Germinal center (tissue), 1 donor: ENCODE measurements at regions not wholly inside any gene's neighbourhood (a gene's known extent, or its start where the extent isn't known, plus 50 kb on each side); places are given as distances from the start of the nearest gene placed in this dataset.
"Not testable (repeated sequence)": the region's sequence is repeated elsewhere in the genome, so short reads cannot be mapped to it uniquely, and the experiment has no call there.

ENCODE experiments used
- DNase-seq: peaks from one replicate; pipeline ENCODE4 v3.0.0; 2012; ENCODE audit warnings: mixed read lengths, low spot score

DNA sequence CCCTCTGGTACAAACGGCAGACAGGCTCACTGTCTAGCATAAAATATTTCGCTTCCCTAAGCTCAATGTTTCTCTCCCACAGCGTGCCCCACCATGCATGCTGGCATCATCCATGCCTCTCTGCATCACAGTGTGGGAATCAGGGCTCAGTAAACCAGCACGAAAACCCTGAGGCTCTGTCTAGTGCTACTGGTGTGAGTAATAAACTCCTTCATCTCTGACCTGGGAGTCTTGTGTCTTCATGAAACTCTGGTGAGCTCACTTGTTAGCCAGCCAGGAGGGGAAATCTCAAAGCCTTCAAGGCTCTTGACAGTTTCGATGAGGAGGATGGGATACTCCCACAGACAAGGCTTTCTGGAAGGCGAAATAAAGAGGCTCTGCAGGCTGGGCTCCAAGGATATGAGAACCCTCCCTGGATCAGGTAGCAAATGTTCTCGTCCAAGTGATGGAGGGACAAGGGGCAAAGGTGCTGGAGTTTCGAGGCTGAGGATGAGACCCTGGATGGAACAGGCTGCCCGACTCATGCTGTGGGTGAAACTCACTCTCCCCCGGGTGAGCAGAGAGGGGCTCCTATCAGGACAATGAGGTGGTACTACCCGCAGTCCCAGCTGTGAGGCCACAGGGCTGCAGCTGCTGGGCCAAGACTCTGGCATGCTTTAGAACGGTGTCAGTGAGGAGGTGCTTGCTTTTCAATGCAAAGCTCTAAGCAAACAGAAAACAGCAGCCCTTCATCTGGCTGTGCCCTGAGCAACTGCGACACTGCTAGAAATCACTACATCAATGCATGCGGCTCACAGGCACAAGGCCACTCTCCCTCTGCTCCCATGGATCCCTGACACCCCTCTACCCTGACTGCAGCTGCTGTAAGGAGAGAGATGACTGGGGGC, 69.3 kb downstream of the SHANK2 start:
- no peak for DNase-seq

DNA sequence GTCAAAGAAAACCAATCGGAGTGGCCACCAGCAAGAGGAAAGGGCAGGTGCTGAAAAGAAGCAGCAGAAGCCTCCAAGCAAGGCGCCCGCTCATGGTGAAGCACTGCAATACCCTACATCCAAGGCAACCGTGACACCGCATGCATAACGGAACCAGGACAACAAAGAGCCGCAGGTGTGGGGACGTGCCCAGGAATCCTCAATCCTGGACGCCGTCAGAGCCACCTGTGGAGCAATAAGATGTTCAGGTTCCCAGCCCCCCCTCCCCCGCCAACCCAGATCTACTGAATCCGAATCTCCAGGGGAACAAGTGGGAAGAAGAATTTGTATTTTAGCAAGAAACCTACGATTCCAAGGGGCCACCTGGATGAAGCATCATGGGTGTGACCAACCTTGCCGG, 70.8 kb downstream of the SHANK2 start:
- no peak for DNase-seq

DNA sequence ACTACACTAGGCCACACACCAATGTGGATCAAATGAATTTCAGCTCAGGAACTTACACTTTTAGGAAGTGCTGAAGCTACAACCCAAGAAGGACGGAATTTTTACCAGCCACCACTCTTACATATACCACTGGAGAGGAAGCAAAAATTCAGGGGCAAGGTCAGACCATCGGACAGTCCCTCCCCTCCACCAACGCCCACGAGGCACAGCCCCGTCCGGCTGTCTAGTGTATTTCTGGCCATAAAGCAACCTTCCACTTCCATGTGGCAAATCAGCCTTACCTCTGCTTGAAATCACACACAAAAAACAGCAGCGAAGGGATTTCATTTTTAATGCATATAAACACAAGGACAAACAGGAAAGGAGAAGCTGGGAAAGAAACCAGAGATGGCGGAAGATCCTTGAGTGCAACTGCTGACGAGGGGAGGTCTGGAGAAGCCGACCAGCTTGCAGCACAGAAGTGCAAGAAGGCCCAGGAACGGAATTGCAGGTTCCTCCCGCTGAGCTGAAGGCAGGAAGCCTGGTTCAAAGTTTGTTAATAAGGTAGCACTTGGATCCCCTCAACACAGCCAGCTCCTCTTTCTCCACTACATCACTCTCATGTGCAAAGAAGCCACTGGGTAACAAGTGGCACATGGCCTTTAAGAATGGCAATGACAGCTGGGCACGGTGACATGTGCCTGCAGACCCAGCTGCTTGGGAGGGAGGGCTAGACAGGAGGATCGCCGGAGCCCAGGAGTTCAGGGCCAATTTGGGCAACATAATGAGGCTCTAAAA, 71.5 kb downstream of the SHANK2 start:
- no peak for DNase-seq

DNA sequence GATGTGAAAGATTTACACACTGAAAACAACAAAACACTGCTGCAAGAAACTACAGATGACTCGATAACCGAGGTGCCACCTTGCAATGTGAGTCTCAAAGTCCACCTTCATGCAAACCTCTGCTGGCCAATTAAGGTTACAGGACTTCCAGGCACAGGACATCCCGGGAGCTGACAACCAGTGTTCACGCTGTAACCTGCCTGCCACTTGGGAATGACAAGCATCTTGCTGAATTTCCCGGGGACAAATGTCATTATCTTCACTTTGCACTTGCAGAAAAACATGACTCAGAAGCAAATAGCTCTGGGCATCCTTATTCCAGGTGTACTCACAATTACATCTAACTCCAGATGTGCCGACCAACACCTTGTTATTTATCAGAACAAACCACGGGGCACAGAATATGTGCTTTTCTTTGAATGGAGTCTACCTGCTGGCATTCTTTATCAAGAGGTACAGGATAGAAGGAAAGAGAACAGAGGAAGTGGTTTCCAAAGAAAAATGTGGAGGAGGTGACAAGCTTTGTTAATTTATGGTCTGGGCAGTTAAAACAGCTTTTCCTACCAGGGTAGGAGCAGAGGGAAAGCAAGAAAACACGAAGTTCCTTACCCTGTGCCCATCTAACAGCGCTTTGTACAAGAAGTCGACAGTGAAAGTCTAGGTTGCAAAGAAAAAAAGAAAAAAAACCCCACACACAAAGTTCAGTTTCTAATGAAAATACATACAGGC, 72.3 kb downstream of the SHANK2 start:
- no peak for DNase-seq

- no peak for DNase-seq
Observed at GRCh38 chr11:71178076-71178475, 74.3 kb downstream of the SHANK2 start.

DNA sequence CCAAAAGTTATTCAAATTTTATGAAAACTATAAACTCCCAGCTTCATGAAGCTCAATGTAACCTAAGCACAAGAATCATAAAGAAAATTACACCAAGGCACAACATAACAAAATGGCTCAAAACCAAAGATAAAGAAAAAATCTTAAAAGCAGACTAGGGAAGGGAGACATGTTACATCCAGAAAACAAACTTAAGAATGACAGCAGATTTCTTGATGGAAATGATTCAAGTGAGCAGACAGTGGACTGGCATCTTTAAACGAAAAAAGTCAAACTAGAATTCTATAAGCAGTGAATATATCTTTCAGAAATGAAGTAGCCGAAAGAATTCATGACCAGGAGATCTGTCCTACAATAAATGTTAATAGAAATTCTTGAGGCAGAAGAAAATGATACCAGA, 75.6 kb downstream of the SHANK2 start:
- DNase-seq: no peak

- DNase-seq: no peak
Observed at GRCh38 chr11:71173709-71174108, 78.7 kb downstream of the SHANK2 start.

- DNase-seq: no peak
Observed at GRCh38 chr11:71172680-71173079, 79.7 kb downstream of the SHANK2 start.

DNA sequence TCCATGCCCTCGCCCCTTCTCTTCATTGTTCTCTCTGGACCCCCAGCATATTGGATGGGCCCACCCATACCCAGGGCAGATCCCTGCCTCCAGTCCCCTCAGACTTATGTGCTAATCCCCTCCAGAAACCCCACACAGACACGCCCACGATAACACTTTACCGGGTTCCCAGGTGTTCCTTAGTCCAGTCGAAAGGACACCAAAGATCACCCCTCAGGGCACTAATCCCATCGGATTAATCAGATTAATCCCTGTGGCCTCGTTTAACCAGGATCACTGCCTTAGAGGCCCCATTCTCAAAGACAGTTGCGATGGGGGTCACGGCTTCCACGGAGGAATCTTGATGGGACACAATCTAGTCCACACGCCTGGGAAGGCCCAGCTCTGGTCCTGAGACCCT, 80.8 kb downstream of the SHANK2 start:
- DNase-seq: no peak

GRCh38 chr11:71170624-71171423, 81.6 kb downstream of the SHANK2 start:
- DNase-seq: no peak

GRCh38 chr11:71169313-71169712, 83.1 kb downstream of the SHANK2 start:
- DNase-seq: no peak

GRCh38 chr11:71167814-71168213, 84.6 kb downstream of the SHANK2 start:
- not testable (repeated sequence) for DNase-seq

GRCh38 chr11:71165771-71166170, 86.6 kb downstream of the SHANK2 start:
- no peak for DNase-seq

DNA sequence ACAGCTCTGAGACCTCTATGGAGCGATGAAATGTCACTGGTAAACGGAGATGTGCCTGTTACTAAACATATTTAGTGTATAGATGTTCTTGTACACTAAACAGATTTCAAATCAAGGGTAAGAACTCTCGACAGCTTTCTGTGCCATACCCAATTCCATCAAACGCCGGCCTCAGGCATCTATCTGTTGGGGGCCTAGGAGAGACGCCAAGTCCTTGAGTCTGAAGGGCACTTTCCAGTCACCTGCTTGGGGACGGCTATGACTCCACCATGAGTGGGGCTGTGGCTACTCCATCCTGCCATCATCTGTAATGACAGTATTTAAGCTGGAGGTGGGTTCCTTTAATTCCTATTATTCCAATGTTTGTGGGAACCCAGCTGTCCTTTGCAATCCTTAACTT, 87.8 kb downstream of the SHANK2 start:
- no peak for DNase-seq

DNA sequence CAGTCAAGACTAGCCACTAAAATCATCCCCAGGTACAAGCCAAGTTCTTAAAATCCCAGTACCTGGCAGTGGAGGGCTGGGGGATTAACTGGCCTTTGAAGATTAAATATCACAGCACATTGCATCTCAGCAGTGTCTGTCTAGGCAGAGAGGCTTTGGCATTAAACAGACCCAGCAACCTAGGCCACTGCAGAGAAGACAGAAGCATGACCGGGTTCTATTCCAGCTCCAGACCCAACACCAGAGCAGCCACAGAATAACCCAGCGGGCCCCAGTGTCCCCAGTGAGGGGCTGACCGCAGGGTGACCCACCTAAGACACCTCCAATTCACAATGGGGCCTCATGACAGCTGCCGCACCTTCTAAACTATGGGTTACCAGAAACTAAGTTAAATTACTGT, 88.2 kb downstream of the SHANK2 start:
- no peak for DNase-seq

GRCh38 chr11:71163371-71163770, 89.0 kb downstream of the SHANK2 start:
- DNase-seq: no peak

DNA sequence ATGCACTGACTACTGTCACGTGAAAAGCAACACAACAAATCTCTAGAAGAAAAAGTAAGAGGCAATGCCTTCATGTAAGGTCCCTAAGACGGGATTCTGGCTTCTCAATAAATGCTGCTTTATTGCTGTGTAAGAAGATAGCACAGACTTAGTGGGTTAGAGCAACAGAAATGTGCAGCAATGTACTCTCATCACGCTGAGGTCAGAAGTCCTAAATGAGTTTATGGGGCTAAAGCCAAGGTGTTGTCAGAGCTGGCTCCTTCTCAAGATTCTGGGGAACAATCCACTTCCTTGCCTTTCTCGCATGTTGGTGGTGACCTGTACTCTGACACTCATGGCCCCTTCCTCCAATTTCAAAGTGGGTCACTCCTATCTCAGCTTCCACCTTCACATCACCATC, 93.4 kb downstream of the SHANK2 start:
- DNase-seq: no peak

- DNase-seq: not testable (repeated sequence)
Observed at GRCh38 chr11:71157676-71158075, 94.7 kb downstream of the SHANK2 start.

GRCh38 chr11:71156301-71156700, 96.1 kb downstream of the SHANK2 start:
- DNase-seq: no peak

GRCh38 chr11:71155846-71156245, 96.5 kb downstream of the SHANK2 start:
- no peak for DNase-seq

GRCh38 chr11:71154261-71154805, 98.0 kb downstream of the SHANK2 start:
- no peak for DNase-seq

GRCh38 chr11:71153005-71153390, 99.4 kb downstream of the SHANK2 start:
- no peak for DNase-seq
